ENCODE measurements at regions not wholly inside any gene's neighbourhood (a gene's known extent, or its start where the extent isn't known, plus 50 kb on each side); places are given as distances from the start of the nearest gene placed in this dataset.

DNA sequence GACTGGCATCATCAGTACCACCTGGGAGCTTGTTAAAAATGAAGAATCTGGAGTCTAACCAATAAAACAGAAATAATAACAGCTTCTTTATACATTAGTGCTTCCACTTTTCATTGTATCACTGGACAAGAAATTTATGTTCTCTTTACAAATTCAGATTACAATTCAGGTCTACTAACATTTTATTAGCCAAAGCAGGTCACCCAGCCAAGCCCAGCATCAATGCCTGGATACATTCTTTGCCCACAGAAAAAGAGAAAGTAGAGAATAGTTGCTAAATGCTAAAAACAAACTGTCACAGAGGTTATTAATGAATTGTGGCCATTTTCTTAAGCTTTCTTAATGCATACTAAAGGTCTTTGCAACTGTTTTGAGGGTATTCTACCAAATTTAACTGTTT is 458.3 kb downstream of the BTBD3 start:
- H3K27me3 Mint-ChIP-seq = no peaks in the 10 kb centered on the region
- H3K4me3 Mint-ChIP-seq = no peak overlapping the region
- H3K36me3 Mint-ChIP-seq (ENCODE audit: low read depth) = no peaks in the 10 kb centered on the region
- DNase-seq = no peak
- no peak overlapping the region for H3K27ac Mint-ChIP-seq
- no peaks in the 10 kb centered on the region for H3K9me3 ChIP-seq (ENCODE audit: control insufficient read depth, low read length, poor library complexity, severe bottlenecking)
- no peak for ATAC-seq
- no peaks in the 10 kb centered on the region for H3K4me1 Mint-ChIP-seq

DNA sequence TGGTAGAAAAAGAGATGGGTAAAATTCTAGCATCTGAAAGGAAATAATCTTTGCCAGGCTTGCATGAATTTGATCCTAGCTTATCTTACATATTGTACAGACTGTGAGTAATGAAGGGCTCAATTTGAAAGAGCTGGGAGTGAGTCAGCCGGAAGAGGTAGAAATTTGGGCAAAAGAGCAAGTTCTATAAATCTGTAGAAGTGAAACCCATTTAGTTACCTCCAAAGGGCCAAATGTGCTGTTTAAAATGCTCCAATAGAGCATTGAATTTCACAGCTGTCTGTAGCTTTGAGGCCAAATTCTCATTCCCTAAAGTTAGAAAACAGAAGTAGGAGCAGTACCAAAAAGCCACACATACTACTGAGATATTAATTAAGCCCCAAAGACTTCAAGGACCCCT is 466.1 kb downstream of the BTBD3 start:
- Mint-ChIP-seq H3K36me3 (ENCODE audit: low read depth) (no peaks in the 10 kb centered on the region), H3K27ac (no peak overlapping the region), H3K4me1 (no peaks in the 10 kb centered on the region), H3K4me3 (no peak overlapping the region), H3K27me3 (no peaks in the 10 kb centered on the region)
- ATAC-seq (no peak), DNase-seq (no peak)
- H3K9me3 ChIP-seq (ENCODE audit: control insufficient read depth, low read length, poor library complexity, severe bottlenecking) = no peaks in the 10 kb centered on the region

- no peaks in the 10 kb centered on the region for H3K9me3 ChIP-seq (ENCODE audit: control insufficient read depth, low read length, poor library complexity, severe bottlenecking)
- Mint-ChIP-seq H3K27ac (no peak overlapping the region), H3K4me3 (no peak overlapping the region), H3K4me1 (no peaks in the 10 kb centered on the region), H3K36me3 (ENCODE audit: low read depth) (no peaks in the 10 kb centered on the region), H3K27me3 (no peaks in the 10 kb centered on the region)
- ATAC-seq (no peak), DNase-seq (no peak)
Observed at GRCh38 chr20:12386821-12387220, 469.1 kb downstream of the BTBD3 start.

DNA sequence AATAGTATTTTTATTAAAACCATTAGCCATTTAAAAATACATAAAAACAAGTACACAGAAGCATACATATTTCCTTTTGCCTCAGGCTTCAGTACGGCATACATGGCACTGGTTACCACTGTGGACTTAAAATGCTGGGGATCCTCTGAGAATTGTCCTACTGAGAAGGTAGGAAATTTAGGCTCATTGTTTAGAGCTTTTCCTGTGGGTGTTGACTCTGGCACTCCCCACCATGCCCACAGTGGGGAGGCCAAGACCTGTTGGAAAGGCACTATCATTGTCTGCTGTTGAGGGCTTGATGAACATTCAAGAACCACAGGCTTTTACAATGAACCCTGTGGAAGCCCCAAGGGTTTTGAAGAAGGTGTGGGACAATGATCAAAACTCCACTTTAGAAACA is 473.4 kb downstream of the BTBD3 start:
- Mint-ChIP-seq H3K36me3 (ENCODE audit: low read depth) (no peaks in the 10 kb centered on the region), H3K4me1 (no peaks in the 10 kb centered on the region), H3K27me3 (no peaks in the 10 kb centered on the region), H3K27ac (no peak overlapping the region), H3K4me3 (no peak overlapping the region)
- DNase-seq (no peak), ATAC-seq (no peak)
- H3K9me3 ChIP-seq (ENCODE audit: control insufficient read depth, low read length, poor library complexity, severe bottlenecking) = no peaks in the 10 kb centered on the region

- no peak overlapping the region for H3K4me3 Mint-ChIP-seq
- no peak for DNase-seq
- H3K36me3 Mint-ChIP-seq (ENCODE audit: low read depth) = no peaks in the 10 kb centered on the region
- no peak overlapping the region for H3K27ac Mint-ChIP-seq
- H3K9me3 ChIP-seq (ENCODE audit: control insufficient read depth, low read length, poor library complexity, severe bottlenecking) = no peaks in the 10 kb centered on the region
- no peak for ATAC-seq
- H3K27me3 Mint-ChIP-seq = no peaks in the 10 kb centered on the region
- H3K4me1 Mint-ChIP-seq = no peaks in the 10 kb centered on the region
Observed at GRCh38 chr20:12394786-12395185, 477.1 kb downstream of the BTBD3 start.

GRCh38 chr20:12395353-12395752 is 477.7 kb downstream of the BTBD3 start:
- no peak for ATAC-seq
- Mint-ChIP-seq H3K36me3 (ENCODE audit: low read depth) (no peaks in the 10 kb centered on the region), H3K4me1 (no peaks in the 10 kb centered on the region)

DNA sequence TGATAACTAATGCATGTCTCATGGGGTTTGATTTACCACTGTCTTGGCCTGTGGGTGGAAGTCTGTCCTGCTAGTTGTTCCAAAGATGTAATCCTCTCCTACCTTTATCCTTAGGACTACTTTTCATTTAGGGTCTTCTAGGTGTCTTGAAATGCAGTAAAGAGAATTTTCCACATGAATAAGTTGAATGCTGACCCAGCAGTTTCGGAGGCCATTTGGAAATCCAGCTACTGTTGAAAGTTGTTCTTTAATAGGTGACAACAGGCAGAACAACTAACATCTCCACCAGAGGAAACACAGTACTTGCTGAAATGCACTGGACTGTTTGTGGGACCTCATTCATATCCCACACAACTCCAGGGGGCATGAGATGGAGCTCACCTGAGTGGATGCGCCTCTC is 478.1 kb downstream of the BTBD3 start:
- ATAC-seq (no peak), DNase-seq (no peak)
- H3K9me3 ChIP-seq (ENCODE audit: control insufficient read depth, low read length, poor library complexity, severe bottlenecking) = no peaks in the 10 kb centered on the region
- no peak overlapping the region for H3K4me3 Mint-ChIP-seq
- no peaks in the 10 kb centered on the region for H3K27me3 Mint-ChIP-seq
- H3K36me3 Mint-ChIP-seq (ENCODE audit: low read depth) = no peaks in the 10 kb centered on the region
- no peaks in the 10 kb centered on the region for H3K4me1 Mint-ChIP-seq
- H3K27ac Mint-ChIP-seq = no peak overlapping the region

More at GRCh38 chr20:12395353-12395752, 477.7 kb downstream of the BTBD3 start:
- no peak for DNase-seq
- no peaks in the 10 kb centered on the region for H3K27me3 Mint-ChIP-seq
- H3K4me3 Mint-ChIP-seq = no peak overlapping the region
- no peaks in the 10 kb centered on the region for H3K9me3 ChIP-seq (ENCODE audit: control insufficient read depth, low read length, poor library complexity, severe bottlenecking)
- H3K27ac Mint-ChIP-seq = no peak overlapping the region

GRCh38 chr20:12399110-12399836 is 481.6 kb downstream of the BTBD3 start:
- DNase-seq = no peak
- Mint-ChIP-seq H3K36me3 (ENCODE audit: low read depth) (no peaks in the 10 kb centered on the region), H3K4me3 (no peak overlapping the region), H3K4me1 (no peaks in the 10 kb centered on the region), H3K27me3 (no peaks in the 10 kb centered on the region), H3K27ac (no peak overlapping the region)
- H3K9me3 ChIP-seq (ENCODE audit: control insufficient read depth, low read length, poor library complexity, severe bottlenecking) = no peaks in the 10 kb centered on the region
- no peak for ATAC-seq

GRCh38 chr20:12404941-12405340 is 487.2 kb downstream of the BTBD3 start:
- H3K36me3 Mint-ChIP-seq (ENCODE audit: low read depth) = no peaks in the 10 kb centered on the region
- H3K27ac Mint-ChIP-seq = no peak overlapping the region
- H3K27me3 Mint-ChIP-seq = no peaks in the 10 kb centered on the region
- H3K9me3 ChIP-seq (ENCODE audit: control insufficient read depth, low read length, poor library complexity, severe bottlenecking) = no peaks in the 10 kb centered on the region
- no peak overlapping the region for H3K4me3 Mint-ChIP-seq
- no peak for DNase-seq
- H3K4me1 Mint-ChIP-seq = no peaks in the 10 kb centered on the region
- ATAC-seq = no peak

GRCh38 chr20:12406978-12407377 is 489.3 kb downstream of the BTBD3 start:
- H3K27me3 Mint-ChIP-seq = no peaks in the 10 kb centered on the region
- no peak overlapping the region for H3K4me3 Mint-ChIP-seq
- H3K9me3 ChIP-seq (ENCODE audit: control insufficient read depth, low read length, poor library complexity, severe bottlenecking) = no peaks in the 10 kb centered on the region
- DNase-seq = no peak
- no peak overlapping the region for H3K27ac Mint-ChIP-seq
- H3K4me1 Mint-ChIP-seq = no peaks in the 10 kb centered on the region
- ATAC-seq = no peak
- H3K36me3 Mint-ChIP-seq (ENCODE audit: low read depth) = no peaks in the 10 kb centered on the region

GRCh38 chr20:12409501-12409900 is 491.8 kb downstream of the BTBD3 start:
- H3K4me3 Mint-ChIP-seq = no peak overlapping the region
- ATAC-seq (no peak), DNase-seq (no peak)
- H3K27ac Mint-ChIP-seq = no peak overlapping the region
- no peaks in the 10 kb centered on the region for H3K4me1 Mint-ChIP-seq
- no peaks in the 10 kb centered on the region for H3K36me3 Mint-ChIP-seq (ENCODE audit: low read depth)
- H3K9me3 ChIP-seq (ENCODE audit: control insufficient read depth, low read length, poor library complexity, severe bottlenecking) = no peaks in the 10 kb centered on the region
- no peaks in the 10 kb centered on the region for H3K27me3 Mint-ChIP-seq

DNA sequence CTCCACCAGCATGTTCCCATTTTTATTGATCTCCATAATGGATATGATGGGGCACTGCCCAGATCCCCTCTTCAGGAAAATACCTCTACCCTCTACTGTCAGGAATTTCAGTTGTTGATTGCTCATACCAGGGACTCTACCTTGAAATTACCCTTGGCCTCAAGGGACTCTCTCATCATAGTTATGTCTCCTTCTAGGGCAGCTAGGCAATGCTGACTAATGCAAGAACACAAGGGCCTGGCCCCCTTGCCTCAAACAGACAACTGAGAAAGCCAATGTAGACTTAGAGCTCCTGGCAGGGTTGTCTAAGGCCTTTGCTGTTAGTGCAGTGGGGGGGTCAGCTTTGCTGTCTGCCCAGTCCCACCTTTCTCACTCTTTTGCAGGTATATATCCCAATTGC is 493.1 kb downstream of the BTBD3 start:
- DNase-seq (no peak), ATAC-seq (no peak)
- H3K9me3 ChIP-seq (ENCODE audit: control insufficient read depth, low read length, poor library complexity, severe bottlenecking) = no peaks in the 10 kb centered on the region
- Mint-ChIP-seq H3K4me3 (no peak overlapping the region), H3K27me3 (no peaks in the 10 kb centered on the region), H3K27ac (no peak overlapping the region), H3K4me1 (no peaks in the 10 kb centered on the region), H3K36me3 (ENCODE audit: low read depth) (no peaks in the 10 kb centered on the region)

GRCh38 chr20:12411246-12411940 is 493.7 kb downstream of the BTBD3 start:
- H3K27ac Mint-ChIP-seq = no peak overlapping the region
- ATAC-seq = no peak
- no peak for DNase-seq
- H3K9me3 ChIP-seq (ENCODE audit: control insufficient read depth, low read length, poor library complexity, severe bottlenecking) = no peaks in the 10 kb centered on the region
- no peaks in the 10 kb centered on the region for H3K4me1 Mint-ChIP-seq
- H3K4me3 Mint-ChIP-seq = no peak overlapping the region
- no peaks in the 10 kb centered on the region for H3K36me3 Mint-ChIP-seq (ENCODE audit: low read depth)
- no peaks in the 10 kb centered on the region for H3K27me3 Mint-ChIP-seq

DNA sequence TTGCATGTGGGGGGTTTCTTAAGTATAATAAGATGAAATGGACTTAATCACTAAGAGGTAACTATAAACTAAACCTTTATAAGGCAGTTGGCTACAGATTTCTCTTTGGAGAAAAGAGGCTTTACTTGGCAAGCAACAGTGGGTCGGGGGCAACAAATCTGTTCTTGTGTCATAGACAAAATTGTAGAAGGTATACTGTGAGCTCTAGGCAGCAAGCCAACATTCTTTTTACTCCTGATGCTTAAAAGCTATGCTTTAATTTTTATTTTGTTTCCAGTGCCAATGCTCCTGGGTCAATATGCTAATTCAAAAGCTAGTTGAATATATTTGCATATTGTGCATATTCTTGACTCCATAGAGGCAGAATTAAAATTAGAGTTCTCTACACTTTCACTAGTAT is 495.4 kb downstream of the BTBD3 start:
- no peaks in the 10 kb centered on the region for H3K27me3 Mint-ChIP-seq
- DNase-seq (no peak), ATAC-seq (no peak)
- no peak overlapping the region for H3K4me3 Mint-ChIP-seq
- no peaks in the 10 kb centered on the region for H3K36me3 Mint-ChIP-seq (ENCODE audit: low read depth)
- H3K9me3 ChIP-seq (ENCODE audit: control insufficient read depth, low read length, poor library complexity, severe bottlenecking) = peaks cover 4% of the 10 kb centered on the region
- no peak overlapping the region for H3K27ac Mint-ChIP-seq
- no peaks in the 10 kb centered on the region for H3K4me1 Mint-ChIP-seq
